GM20000 (cell line): ENCODE measurements at regions not wholly inside any gene's neighbourhood (a gene's known extent, or its start where the extent isn't known, plus 50 kb on each side); places are given as distances from the start of the nearest gene placed in this dataset.

Experiments used
- DNase-seq: peaks from one replicate; pipeline ENCODE4 v3.0.0; 2012; ENCODE audit warnings: low spot score
- CTCF ChIP-seq: IDR thresholded peaks from 2 replicates; pipeline ENCODE4 v1.5.1; 2012; ENCODE audit warnings: mild to moderate bottlenecking, control low read depth; ENCODE audit errors: extremely low read depth, missing control alignments

GRCh38 chr5:77849308-77849900 is 73.3 kb upstream of the TBCA start:
- no peak for TF ChIP-seq CTCF
- DNase-seq = no peak

- TF ChIP-seq CTCF = no peak
- DNase-seq = no peak
These were observed 71.7 kb upstream of the TBCA start for GRCh38 chr5:77847814-77848290.

DNA sequence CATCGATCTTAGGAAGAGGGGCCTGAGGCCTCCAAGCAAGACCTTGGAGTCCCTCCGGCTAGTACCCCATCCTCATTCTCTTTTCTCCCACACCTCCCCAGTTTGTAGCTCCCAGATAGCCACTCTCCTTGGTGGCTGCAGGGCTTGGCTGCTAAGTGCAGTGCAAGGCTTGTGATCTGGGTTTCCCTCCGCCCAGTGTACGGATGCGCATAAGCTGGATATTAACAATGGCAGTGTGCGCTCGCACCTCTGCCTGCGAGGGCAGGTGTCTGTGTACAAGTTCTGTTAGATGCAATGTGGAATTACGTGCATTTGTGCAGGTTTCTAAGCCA is 71.0 kb upstream of the TBCA start:
- TF ChIP-seq CTCF = no peak
- no peak for DNase-seq

DNA sequence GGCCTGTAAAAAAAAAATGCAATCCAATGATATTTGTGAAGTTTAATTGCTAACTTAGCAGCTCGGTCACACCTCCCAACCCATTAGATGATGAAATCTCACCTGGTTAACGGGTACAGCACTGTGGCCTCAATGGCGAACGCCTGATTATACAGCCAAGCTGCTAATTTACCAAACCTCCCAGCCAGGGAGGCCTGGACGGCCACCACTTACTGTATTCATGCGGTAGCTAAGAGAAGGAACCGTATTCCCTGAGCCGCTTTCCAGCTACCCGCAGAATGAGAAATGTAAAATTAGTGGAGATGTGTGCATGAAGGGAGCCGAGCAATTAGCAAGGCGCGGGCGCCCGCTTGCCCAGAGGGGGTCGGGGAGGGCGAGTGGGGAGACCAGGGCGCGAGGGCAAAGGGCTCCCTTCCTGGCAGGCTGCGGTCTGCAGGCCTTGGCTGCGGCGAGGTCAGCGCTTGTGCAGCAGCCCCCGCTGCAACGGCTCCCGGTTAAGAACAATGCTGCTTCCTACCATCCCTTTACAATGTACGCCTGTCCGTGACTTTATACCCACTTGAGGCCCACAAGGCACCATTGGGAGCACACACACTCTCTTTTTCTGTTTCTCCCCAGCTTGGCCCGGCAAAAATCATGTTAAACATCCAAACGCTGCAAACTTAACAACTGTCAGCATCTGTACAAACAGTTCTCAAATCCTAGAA is 70.4 kb upstream of the TBCA start:
- no peak for DNase-seq
- no peak for TF ChIP-seq CTCF

DNA sequence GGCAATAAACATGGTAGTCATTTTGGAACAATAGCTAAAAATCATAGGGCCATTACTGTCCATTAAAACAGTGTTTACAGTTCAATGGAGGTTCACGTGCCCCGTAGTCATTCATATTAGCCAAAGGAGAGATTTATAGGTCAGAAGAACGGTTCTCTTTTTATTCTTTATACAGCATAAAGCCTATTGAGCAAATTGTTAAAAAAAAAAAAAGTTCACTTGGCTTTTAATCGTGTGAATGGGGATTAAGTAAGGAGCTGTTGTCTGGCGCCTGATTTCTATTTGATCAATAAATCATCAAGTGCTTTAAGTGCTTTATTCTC is 69.1 kb upstream of the TBCA start:
- no peak for DNase-seq
- TF ChIP-seq CTCF = no peak

DNA sequence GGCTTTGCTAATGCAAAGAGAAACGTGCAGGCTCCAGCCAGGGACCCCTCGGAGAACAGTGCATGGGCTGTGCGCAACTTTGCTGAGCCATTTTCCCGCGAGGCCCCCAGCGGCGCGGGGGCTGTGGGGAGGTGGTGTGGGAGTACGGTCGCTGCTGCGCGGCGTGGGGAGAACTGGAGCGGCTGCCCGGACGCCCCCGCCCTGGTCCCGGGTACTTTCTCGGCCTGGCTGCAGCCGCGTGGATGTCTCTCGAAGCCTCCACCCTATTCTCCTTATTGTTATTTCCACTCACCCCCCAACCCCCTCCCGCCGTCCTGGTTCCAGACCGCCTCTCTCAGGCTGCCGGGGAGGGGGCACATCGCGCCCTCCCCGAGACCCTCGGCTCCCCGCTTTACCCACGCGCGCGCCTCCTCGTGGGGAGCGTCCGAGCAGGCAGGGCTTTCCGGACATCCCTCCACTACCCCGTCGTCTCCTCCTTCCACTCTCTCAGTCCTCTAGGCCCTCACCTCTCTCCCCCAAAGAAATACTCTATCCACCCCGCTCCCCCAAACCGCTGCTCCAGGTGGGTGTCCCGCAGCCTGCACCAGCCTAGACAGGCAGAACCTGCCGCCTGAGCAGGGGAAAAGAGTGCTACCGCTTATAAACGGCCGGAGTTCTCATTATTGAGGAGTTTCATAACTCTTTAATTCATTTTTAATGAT is 68.6 kb upstream of the TBCA start:
- no peak for TF ChIP-seq CTCF
- peak; percentile 49 for DNase-seq

DNA sequence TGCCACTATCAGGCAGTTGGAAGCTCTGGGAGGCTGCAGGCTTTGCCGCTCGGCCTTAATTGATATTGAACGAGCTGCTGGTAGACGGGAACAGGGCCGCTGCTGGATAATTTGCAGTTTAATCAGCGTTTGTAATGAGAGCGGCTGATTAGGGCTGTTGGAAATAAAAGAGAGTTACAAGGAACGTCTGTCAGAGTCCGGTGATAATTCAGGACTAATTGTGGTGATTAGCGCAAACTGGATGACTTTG is 68.2 kb upstream of the TBCA start:
- TF ChIP-seq CTCF = no peak
- DNase-seq = no peak
